ENCODE measurements at regions not wholly inside any gene's neighbourhood (a gene's known extent, or its start where the extent isn't known, plus 50 kb on each side); places are given as distances from the start of the nearest gene placed in this dataset.

DNA sequence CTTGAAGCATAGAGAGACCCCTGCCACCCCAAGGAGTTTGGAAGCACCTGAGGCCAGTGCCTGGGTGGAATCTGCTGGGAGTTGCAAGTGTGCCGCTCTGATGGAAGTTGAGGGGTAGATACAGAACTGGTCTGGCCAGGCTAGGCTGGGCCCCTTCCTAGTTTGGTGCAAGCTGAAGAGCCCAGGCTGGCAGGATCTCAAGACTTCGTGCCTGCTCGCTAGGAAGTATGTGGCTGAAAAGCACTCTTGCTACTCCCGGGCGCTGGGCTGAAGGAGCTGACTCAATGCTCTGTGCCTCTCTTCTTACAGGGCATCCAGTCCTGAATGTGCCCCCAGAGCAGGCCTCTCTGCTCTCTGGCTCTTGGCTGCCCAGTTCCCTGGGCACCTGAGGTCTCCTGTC, 51.7 kb upstream of the PJA1 start:
- peak in 2 of 8 donors; percentile 37 to 43 for ATAC-seq

DNA sequence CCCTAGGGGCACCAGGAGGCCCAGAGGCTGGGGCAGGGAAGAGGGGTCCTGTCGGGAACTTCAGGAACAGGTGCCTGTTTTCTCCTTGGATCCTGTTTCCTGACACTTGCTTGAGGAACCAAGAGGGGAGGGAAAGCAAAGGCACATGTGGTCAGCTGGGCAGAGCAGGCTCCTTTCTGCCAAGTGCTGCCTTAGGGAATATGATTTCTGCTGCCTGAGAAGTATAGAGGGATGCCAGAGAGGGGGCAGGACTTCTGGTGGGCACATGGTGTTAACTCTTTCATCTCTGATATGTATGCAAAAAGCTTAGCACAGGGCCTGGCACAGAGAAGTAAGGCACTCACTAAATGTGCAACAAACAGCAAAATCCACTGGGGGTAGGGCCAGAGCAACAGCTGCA, 51.2 kb upstream of the PJA1 start:
- Histone ChIP-seq H3K4me3 (no peak overlapping the region), H3K27me3 (peaks cover 0 to 17% (median 0%) of the 10 kb centered on the region in 7 donors), H3K27ac (no peak overlapping the region), H3K36me3 (no peaks in the 10 kb centered on the region), H3K4me1 (no peaks in the 10 kb centered on the region), H3K9me3 (no peaks in the 10 kb centered on the region)
- ATAC-seq (no peak), DNase-seq (no peak)
- 55 to 56% methylated on average over 1 of the region's 1 CpG for WGBS, 2 donors
- intact Hi-C loops (cut with DNase I), result loop anchor here in 4 of 10 donors (5.0 to 10.0 kb wide), 3 partner anchors 52 to 394 kb away; partner anchors contain the start of gene PJA1 (in 1 of the 4)
- TF ChIP-seq, protein P1, sequence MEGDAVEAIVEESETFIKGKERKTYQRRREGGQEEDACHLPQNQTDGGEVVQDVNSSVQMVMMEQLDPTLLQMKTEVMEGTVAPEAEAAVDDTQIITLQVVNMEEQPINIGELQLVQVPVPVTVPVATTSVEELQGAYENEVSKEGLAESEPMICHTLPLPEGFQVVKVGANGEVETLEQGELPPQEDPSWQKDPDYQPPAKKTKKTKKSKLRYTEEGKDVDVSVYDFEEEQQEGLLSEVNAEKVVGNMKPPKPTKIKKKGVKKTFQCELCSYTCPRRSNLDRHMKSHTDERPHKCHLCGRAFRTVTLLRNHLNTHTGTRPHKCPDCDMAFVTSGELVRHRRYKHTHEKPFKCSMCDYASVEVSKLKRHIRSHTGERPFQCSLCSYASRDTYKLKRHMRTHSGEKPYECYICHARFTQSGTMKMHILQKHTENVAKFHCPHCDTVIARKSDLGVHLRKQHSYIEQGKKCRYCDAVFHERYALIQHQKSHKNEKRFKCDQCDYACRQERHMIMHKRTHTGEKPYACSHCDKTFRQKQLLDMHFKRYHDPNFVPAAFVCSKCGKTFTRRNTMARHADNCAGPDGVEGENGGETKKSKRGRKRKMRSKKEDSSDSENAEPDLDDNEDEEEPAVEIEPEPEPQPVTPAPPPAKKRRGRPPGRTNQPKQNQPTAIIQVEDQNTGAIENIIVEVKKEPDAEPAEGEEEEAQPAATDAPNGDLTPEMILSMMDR (IDR thresholded peaks at IDR 0.05), result no peak

More for the DNA sequence above, 51.7 kb upstream of the PJA1 start:
- Histone ChIP-seq H3K4me1 (peaks cover 0 to 3% (median 0%) of the 10 kb centered on the region in 9 donors), H3K4me3 (no peak overlapping the region), H3K9me3 (no peaks in the 10 kb centered on the region), H3K36me3 (no peaks in the 10 kb centered on the region), H3K27ac (no peak overlapping the region), H3K27me3 (peaks cover 0 to 16% (median 0%) of the 10 kb centered on the region in 7 donors)
- no peak for DNase-seq
- intact Hi-C loops (cut with DNase I), result loop anchor here in 4 of 10 donors (5.0 to 10.0 kb wide), 3 partner anchors 52 to 395 kb away; partner anchors contain the start of gene PJA1 (in 1 of the 4)
- WGBS, 2 donors, result 48 to 67% methylated on average over 5 of the region's 5 CpGs
- TF ChIP-seq, protein P1 (IDR thresholded peaks at IDR 0.05), result no peak

DNA sequence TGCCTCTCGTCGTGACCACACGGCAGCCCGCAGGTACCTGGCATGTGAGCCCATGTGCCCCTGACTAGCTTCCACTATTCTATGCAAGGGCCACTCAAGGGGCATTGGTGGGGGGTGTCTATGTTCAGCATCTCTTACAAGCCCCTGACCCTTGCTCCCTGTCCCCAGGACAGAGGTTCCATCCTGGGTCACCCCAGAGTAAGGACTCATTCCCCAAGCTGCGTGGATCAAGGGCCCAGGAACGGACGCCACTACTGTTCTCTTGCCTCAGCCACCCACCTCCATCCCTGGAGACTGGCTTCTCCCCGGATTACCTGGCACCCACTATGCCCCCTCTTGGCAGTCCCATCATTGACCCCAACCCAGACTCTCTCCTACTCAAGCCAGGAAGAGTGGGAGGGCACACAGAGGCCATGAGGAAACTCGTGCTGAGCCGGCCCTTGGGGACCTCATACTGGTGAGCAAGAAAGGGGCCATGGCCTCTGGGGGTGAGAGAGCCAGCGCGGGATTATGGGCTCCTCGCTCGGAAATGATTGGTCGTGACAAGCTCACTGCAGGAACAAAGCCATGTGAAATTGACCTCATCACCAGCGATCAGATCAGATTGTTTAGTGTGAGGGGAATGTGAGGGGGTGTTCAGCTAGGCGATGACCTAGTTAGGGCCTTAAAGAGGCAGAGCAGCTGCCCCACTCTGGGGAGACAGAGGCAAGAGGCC, 50.1 kb upstream of the PJA1 start:
- Histone ChIP-seq H3K4me1 (peaks cover 0 to 9% (median 0%) of the 10 kb centered on the region in 9 donors), H3K27ac (no peak overlapping the region), H3K36me3 (no peaks in the 10 kb centered on the region), H3K9me3 (no peaks in the 10 kb centered on the region), H3K4me3 (no peak overlapping the region), H3K27me3 (peaks cover 0 to 17% (median 0%) of the 10 kb centered on the region in 7 donors)
- 83 to 87% methylated on average over 15 to 17 of the region's 17 CpGs for WGBS, 2 donors
- no peak for DNase-seq
- no peak for ATAC-seq
- intact Hi-C loops (cut with DNase I), result loop anchor here in 4 of 10 donors (5.0 to 10.0 kb wide), 3 partner anchors 51 to 393 kb away; partner anchors contain the start of gene PJA1 (in 1 of the 4)
- TF ChIP-seq, protein P1 (IDR thresholded peaks at IDR 0.05), result no peak

All from heart right ventricle (tissue), 16 donors.